Upper lobe of left lung (tissue), 6 donors: ENCODE measurements at regions not wholly inside any gene's neighbourhood (a gene's known extent, or its start where the extent isn't known, plus 50 kb on each side); places are given as distances from the start of the nearest gene placed in this dataset.
A peak's percentile ranks its signal among the peaks of the same experiment; 100 is the strongest.

Experiments
- ATAC-seq, 2 donors: fragments of 200-7000 bp; cut with Tn5 transposase; one replicate each; pipeline ENCODE4 v1.9.1; 2022; ENCODE audit warnings: mild to moderate bottlenecking in 2 of 2, moderate library complexity in 2 of 2; ENCODE audit not compliant: low FRiP score in 2 of 2
- DNase-seq, 2 donors: peaks; one replicate each; pipeline ENCODE4 v3.0.0-alpha.2; 2019 to 2020
- H3K27ac ChIP-seq, 4 donors: fragments of 200-600 bp; sonication (generic); one replicate each; pipeline ENCODE4 v1.5.1; 2016 to 2019
- H3K27me3 ChIP-seq, 4 donors: fragments of 200-600 bp; sonication (generic); one replicate each; pipeline ENCODE4 v1.5.1; 2017 to 2019
- H3K36me3 ChIP-seq, 4 donors: fragments of 200-600 bp; sonication (generic); one replicate each; pipeline ENCODE4 v1.5.1; 2016 to 2019
- H3K4me1 ChIP-seq, 4 donors: fragments of 200-600 bp; sonication (generic); one replicate each; pipeline ENCODE4 v1.5.1; 2018 to 2019
- H3K4me3 ChIP-seq, 4 donors: fragments of 200-600 bp; sonication (generic); one replicate each; pipeline ENCODE4 v1.5.1; 2017 to 2019; ENCODE audit warnings: mild to moderate bottlenecking in 2 of 4, moderate library complexity in 1 of 4
- H3K9me3 ChIP-seq, 4 donors: fragments of 200-600 bp; sonication (generic); one replicate each; pipeline ENCODE4 v1.5.1; 2018 to 2019
- EP300 ChIP-seq, 4 donors: sonication (generic); formaldehyde crosslinking; IDR thresholded peaks; one replicate each; pipeline ENCODE4 v1.5.1; 2017; ENCODE audit warnings: antibody characterized with exemption in 4 of 4, control low read depth in 2 of 4
- POLR2A ChIP-seq, 4 donors: fragments of 450-650 bp; IDR thresholded peaks; one replicate each; pipeline ENCODE4 v1.5.1; 2016 to 2017; ENCODE audit warnings: antibody characterized with exemption in 4 of 4, mild to moderate bottlenecking in 2 of 4
- POLR2AphosphoS5 ChIP-seq, 2 donors: sonication (generic); formaldehyde crosslinking; IDR thresholded peaks; one replicate each; pipeline ENCODE4 v1.5.1; 2017; ENCODE audit warnings: antibody characterized with exemption in 2 of 2
- WGBS, 2 donors: methylation state at CpG; one replicate each; pipeline ENCODE4 v1.1.5; 2017 to 2018; 5-methylcytosine and 5-hydroxymethylcytosine counted together
- TF ChIP-seq, protein P1 (sequence below), 6 experiments: fragments of 450-650 bp in 4 of 6; fragments of 200-600 bp in 2 of 6; sonication (generic) in 2 of 6; IDR thresholded peaks; one replicate each; pipeline ENCODE4 v1.5.1; 2016 to 2019; ENCODE audit warnings: antibody characterized with exemption in 6 of 6
- donor health status: DM: no; HTN: no; CAD: no; lungs with moderate emphysema.
- donor health status: DM: no; HTN: yes; CAD: no; lungs with severe emphysema.

- WGBS, 2 donors: 84 to 92% methylated on average over 23 to 24 of the region's 29 CpGs
- no peak overlapping the region for H3K27ac ChIP-seq
- no peak for ATAC-seq
- H3K4me1 ChIP-seq: peaks cover 0 to 6% (median 6%) of the 10 kb centered on the region in 4 donors
- TF ChIP-seq POLR2A (IDR thresholded peaks at IDR 0.05) (no peak), EP300 (IDR thresholded peaks at IDR 0.05) (no peak), POLR2AphosphoS5 (IDR thresholded peaks at IDR 0.05) (no peak)
- TF ChIP-seq, protein P1, sequence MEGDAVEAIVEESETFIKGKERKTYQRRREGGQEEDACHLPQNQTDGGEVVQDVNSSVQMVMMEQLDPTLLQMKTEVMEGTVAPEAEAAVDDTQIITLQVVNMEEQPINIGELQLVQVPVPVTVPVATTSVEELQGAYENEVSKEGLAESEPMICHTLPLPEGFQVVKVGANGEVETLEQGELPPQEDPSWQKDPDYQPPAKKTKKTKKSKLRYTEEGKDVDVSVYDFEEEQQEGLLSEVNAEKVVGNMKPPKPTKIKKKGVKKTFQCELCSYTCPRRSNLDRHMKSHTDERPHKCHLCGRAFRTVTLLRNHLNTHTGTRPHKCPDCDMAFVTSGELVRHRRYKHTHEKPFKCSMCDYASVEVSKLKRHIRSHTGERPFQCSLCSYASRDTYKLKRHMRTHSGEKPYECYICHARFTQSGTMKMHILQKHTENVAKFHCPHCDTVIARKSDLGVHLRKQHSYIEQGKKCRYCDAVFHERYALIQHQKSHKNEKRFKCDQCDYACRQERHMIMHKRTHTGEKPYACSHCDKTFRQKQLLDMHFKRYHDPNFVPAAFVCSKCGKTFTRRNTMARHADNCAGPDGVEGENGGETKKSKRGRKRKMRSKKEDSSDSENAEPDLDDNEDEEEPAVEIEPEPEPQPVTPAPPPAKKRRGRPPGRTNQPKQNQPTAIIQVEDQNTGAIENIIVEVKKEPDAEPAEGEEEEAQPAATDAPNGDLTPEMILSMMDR (IDR thresholded peaks at IDR 0.05): no peak
- H3K27me3 ChIP-seq: no peaks in the 10 kb centered on the region
- no peak overlapping the region for H3K4me3 ChIP-seq
- H3K36me3 ChIP-seq: no peaks in the 10 kb centered on the region
- H3K9me3 ChIP-seq: no peaks in the 10 kb centered on the region
- DNase-seq: peak in 1 of 2 donors; percentile 68
These were observed 165.5 kb downstream of the KIF26A start for GRCh38 chr14:104303705-104304425.

- no peak for DNase-seq
- ATAC-seq: no peak
- Histone ChIP-seq H3K4me3 (no peak overlapping the region), H3K9me3 (no peaks in the 10 kb centered on the region), H3K27ac (no peak overlapping the region), H3K27me3 (no peaks in the 10 kb centered on the region), H3K4me1 (peaks cover 0 to 5% (median 4%) of the 10 kb centered on the region in 4 donors), H3K36me3 (no peaks in the 10 kb centered on the region)
- WGBS, 2 donors: 72 to 77% methylated on average over 27 of the region's 27 CpGs
- TF ChIP-seq POLR2A (IDR thresholded peaks at IDR 0.05) (no peak), POLR2AphosphoS5 (IDR thresholded peaks at IDR 0.05) (no peak), EP300 (IDR thresholded peaks at IDR 0.05) (no peak)
- TF ChIP-seq, protein P1 (IDR thresholded peaks at IDR 0.05): no peak
These were observed 166.3 kb downstream of the KIF26A start for GRCh38 chr14:104304451-104305351.

DNA sequence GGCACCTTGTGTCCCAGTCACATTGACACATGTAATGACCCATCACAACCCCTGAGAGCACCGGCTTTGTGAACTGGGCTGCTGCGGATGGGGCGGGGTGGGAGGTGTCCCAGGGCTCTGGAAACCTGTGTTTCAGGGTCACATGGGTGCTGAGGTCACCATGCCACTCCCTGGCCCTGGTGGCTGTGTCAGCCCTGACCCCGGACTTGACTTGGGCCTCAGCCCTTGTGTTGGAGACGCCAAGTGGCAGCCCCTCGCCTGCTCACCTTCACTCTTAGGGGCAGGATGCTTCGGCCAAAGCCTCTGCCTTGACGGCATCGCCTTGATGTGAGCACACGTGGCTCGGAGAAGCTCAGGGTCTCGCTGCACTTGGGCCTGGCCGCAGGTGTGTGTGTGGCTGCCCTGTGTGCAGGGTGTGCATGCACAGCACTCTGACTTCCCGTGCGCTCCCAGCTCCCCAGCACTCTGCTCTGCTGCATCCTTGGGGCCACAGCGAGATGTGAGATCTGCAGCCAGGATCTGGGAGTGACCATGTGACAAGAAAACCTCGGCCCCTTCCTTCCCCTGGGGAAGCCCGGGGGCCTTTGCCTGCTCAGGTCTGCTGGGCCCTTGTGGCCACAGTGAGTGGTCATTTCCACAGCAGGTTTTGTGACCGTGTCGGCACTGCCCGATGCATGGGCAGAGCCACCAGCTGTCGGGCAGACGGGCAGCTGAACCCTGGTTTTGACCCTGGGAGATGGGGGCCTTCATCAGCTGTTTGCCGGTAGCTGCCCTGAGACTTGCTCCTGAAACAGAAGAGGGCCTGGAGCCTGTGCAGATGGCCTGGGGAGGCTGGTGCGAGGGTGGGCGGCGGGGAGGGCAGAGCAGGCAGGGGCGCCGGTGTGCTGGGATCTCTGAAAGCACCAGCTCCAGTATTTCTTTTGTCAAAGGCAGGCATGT lies 167.4 kb downstream of the KIF26A start:
- H3K27ac ChIP-seq: no peak overlapping the region
- WGBS, 2 donors: 82 to 89% methylated on average over 12 to 29 of the region's 29 CpGs
- no peaks in the 10 kb centered on the region for H3K27me3 ChIP-seq
- DNase-seq (peak in 1 of 2 donors; percentile 75), ATAC-seq (no peak)
- no peak overlapping the region for H3K4me3 ChIP-seq
- H3K9me3 ChIP-seq: no peaks in the 10 kb centered on the region
- no peak for TF ChIP-seq POLR2AphosphoS5 (IDR thresholded peaks at IDR 0.05)
- TF ChIP-seq POLR2A (IDR thresholded peaks at IDR 0.05): no peak
- no peak for TF ChIP-seq EP300 (IDR thresholded peaks at IDR 0.05)
- TF ChIP-seq, protein P1 (IDR thresholded peaks at IDR 0.05): no peak
- no peaks in the 10 kb centered on the region for H3K36me3 ChIP-seq
- no peaks in the 10 kb centered on the region for H3K4me1 ChIP-seq

- Histone ChIP-seq H3K27me3 (no peaks in the 10 kb centered on the region), H3K4me1 (no peaks in the 10 kb centered on the region), H3K27ac (no peak overlapping the region), H3K4me3 (no peak overlapping the region), H3K9me3 (no peaks in the 10 kb centered on the region), H3K36me3 (no peaks in the 10 kb centered on the region)
- TF ChIP-seq EP300 (IDR thresholded peaks at IDR 0.05): no peak
- ATAC-seq: no peak
- whole genome bisulfite sequencing, 2 donors: 80 to 82% methylated on average over 13 to 16 of the region's 17 CpGs
- peak in 1 of 2 donors; percentile 67 for DNase-seq
These were observed 168.2 kb downstream of the KIF26A start for GRCh38 chr14:104306450-104307040.
